Mesenchymal stem cell (in vitro differentiated cells and primary cell): ENCODE measurements at regions not wholly inside any gene's neighbourhood (a gene's known extent, or its start where the extent isn't known, plus 50 kb on each side); places are given as distances from the start of the nearest gene placed in this dataset.

ENCODE experiments used
- DNase-seq: peaks from one replicate; pipeline ENCODE4 v3.0.0-alpha.2; 2013
- H2AFZ ChIP-seq: one replicate; pipeline ENCODE4 v1.6.1; 2013; ENCODE audit warnings: low read depth, mild to moderate bottlenecking, control low read depth, inconsistent platforms, low read length, moderate library complexity
- H2AK5ac ChIP-seq: 2 replicates; pipeline ENCODE4 v1.6.1; 2013; ENCODE audit warnings: low read length, moderate library complexity, mild to moderate bottlenecking, inconsistent platforms; ENCODE audit not compliant: severe bottlenecking
- H2BK120ac ChIP-seq: one replicate; pipeline ENCODE4 v1.6.1; 2013; ENCODE audit warnings: low read depth, mild to moderate bottlenecking, inconsistent platforms, low read length, moderate library complexity
- H2BK12ac ChIP-seq, 2 experiments: one replicate each; pipeline ENCODE4 v1.6.1; 2013; ENCODE audit warnings: inconsistent platforms in 2 of 2, low read length in 2 of 2, mild to moderate bottlenecking in 2 of 2, moderate library complexity in 2 of 2, control low read depth in 1 of 2
- H2BK15ac ChIP-seq: one replicate; pipeline ENCODE4 v1.6.1; 2013; ENCODE audit warnings: mild to moderate bottlenecking, low read depth, inconsistent platforms; ENCODE audit not compliant: poor library complexity, severe bottlenecking
- H2BK5ac ChIP-seq: 2 replicates; pipeline ENCODE4 v1.6.1; 2013; ENCODE audit warnings: low read depth, mild to moderate bottlenecking, low read length, control low read depth, inconsistent platforms; ENCODE audit not compliant: poor library complexity, severe bottlenecking
- H3K14ac ChIP-seq, 2 experiments: one replicate each; pipeline ENCODE4 v1.6.1; 2013; ENCODE audit warnings: inconsistent platforms in 2 of 2, low read length in 2 of 2, control low read depth in 1 of 2, mild to moderate bottlenecking in 1 of 2, moderate library complexity in 1 of 2
- H3K18ac ChIP-seq, 2 experiments: one replicate each; pipeline ENCODE4 v1.6.1; 2013; ENCODE audit warnings: inconsistent platforms in 2 of 2, low read length in 2 of 2, control low read depth in 1 of 2, low read depth in 1 of 2, mild to moderate bottlenecking in 1 of 2
- H3K23ac ChIP-seq, 2 experiments: one replicate each; pipeline ENCODE4 v1.6.1; 2013; ENCODE audit warnings: inconsistent platforms in 2 of 2, low read length in 2 of 2, mild to moderate bottlenecking in 2 of 2, moderate library complexity in 2 of 2, control low read depth in 1 of 2
- H3K27ac ChIP-seq: 2 replicates; pipeline ENCODE4 v1.5.1; 2013; ENCODE audit warnings: mild to moderate bottlenecking, moderate library complexity, low read length, control low read depth, inconsistent platforms; ENCODE audit not compliant: poor library complexity, severe bottlenecking
- H3K27me3 ChIP-seq, 2 experiments: 2 replicates each; pipeline versions ENCODE4 v1.6.1 to v1.7.0; 2013; ENCODE audit warnings: low read length in 2 of 2, mild to moderate bottlenecking in 2 of 2, moderate library complexity in 2 of 2, control low read depth in 1 of 2, inconsistent platforms in 1 of 2; ENCODE audit not compliant: control insufficient read depth in 1 of 2, insufficient read depth in 1 of 2
- H3K36me3 ChIP-seq, 2 experiments: 2 replicates each; pipeline versions ENCODE4 v1.6.1 to v1.7.0; 2013; ENCODE audit warnings: low read length in 2 of 2, control low read depth in 1 of 2, inconsistent platforms in 1 of 2, low read depth in 1 of 2, mild to moderate bottlenecking in 1 of 2; ENCODE audit not compliant: insufficient read depth in 2 of 2, control insufficient read depth in 1 of 2
- H3K4ac ChIP-seq, 2 experiments: one replicate each; pipeline ENCODE4 v1.6.1; 2013; ENCODE audit warnings: inconsistent platforms in 2 of 2, low read length in 2 of 2, mild to moderate bottlenecking in 2 of 2, moderate library complexity in 2 of 2, control low read depth in 1 of 2, low read depth in 1 of 2
- H3K4me1 ChIP-seq: 2 replicates; pipeline ENCODE4 v1.6.1; 2013; ENCODE audit warnings: low read depth, low read length, control low read depth; ENCODE audit not compliant: control insufficient read depth, insufficient read depth
- H3K4me2 ChIP-seq: 2 replicates; pipeline ENCODE4 v1.6.1; 2013; ENCODE audit warnings: low read length, mild to moderate bottlenecking, inconsistent platforms; ENCODE audit not compliant: poor library complexity, severe bottlenecking
- H3K4me3 ChIP-seq, 2 experiments: 2 replicates each; pipeline versions ENCODE4 v1.5.1 to v1.7.0; 2013; ENCODE audit warnings: low read length in 2 of 2, mild to moderate bottlenecking in 2 of 2, control low read depth in 1 of 2, low read depth in 1 of 2; ENCODE audit not compliant: insufficient read depth in 1 of 2
- H3K79me1 ChIP-seq: replicated peaks from 2 replicates; pipeline ENCODE4 v1.6.1; 2013; ENCODE audit warnings: mild to moderate bottlenecking, control low read depth, low read length, inconsistent platforms; ENCODE audit not compliant: poor library complexity, severe bottlenecking
- H3K9ac ChIP-seq: 2 replicates; pipeline ENCODE4 v1.7.0; 2013; ENCODE audit warnings: mild to moderate bottlenecking, low read length, moderate library complexity
- H3K9me3 ChIP-seq: 2 replicates; pipeline ENCODE4 v1.7.0; 2013; ENCODE audit warnings: mild to moderate bottlenecking, low read length; ENCODE audit not compliant: control insufficient read depth
- H4K8ac ChIP-seq: one replicate; pipeline ENCODE4 v1.6.1; 2013; ENCODE audit warnings: inconsistent platforms, mild to moderate bottlenecking, low read length, moderate library complexity
- H4K91ac ChIP-seq: one replicate; pipeline ENCODE4 v1.6.1; 2013; ENCODE audit warnings: mild to moderate bottlenecking, low read length, inconsistent platforms
- WGBS: methylation state at CpG from one replicate; pipeline ENCODE4 v1.1.7; 2013; ENCODE audit warnings: mixed read lengths; 5-methylcytosine and 5-hydroxymethylcytosine counted together

DNA sequence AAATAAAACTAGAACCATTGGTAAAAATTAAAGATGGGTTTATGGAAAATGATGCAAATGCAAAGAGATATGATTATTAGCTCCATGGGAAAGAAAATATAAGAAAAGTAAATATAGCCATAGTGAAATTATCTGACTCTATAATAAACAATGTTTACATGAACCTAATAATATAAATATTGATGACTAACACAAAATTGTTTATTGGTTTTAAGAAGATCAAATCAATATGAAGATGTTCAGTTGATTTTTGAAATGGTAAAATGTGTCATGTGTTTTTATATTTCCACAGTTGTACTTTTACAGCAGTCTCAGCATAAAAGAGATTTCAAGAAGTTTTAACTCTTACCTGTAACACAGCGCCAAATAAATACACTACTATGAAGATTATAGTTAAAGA is 114.0 kb downstream of the SLC41A2 start:
- H4K91ac ChIP-seq, result no peak overlapping the region
- no peak overlapping the region for H3K9ac ChIP-seq
- H3K27ac ChIP-seq, result no peak overlapping the region
- H2BK15ac ChIP-seq, result no peak overlapping the region
- H2BK12ac ChIP-seq, result no peak overlapping the region
- no peak overlapping the region for H2AK5ac ChIP-seq
- no peak overlapping the region for H3K4me3 ChIP-seq
- WGBS, result no CpG with 5 or more reads among the region's 1 CpG
- H2AFZ ChIP-seq, result no peak overlapping the region
- H3K27me3 ChIP-seq, result no peaks in the 10 kb centered on the region
- peaks cover 0 to 9% of the 10 kb centered on the region in 2 experiments for H3K36me3 ChIP-seq
- no peak overlapping the region for H4K8ac ChIP-seq
- H2BK120ac ChIP-seq, result no peak overlapping the region
- no peak overlapping the region for H3K4ac ChIP-seq
- no peaks in the 10 kb centered on the region for H3K4me1 ChIP-seq
- DNase-seq, result no peak
- no peak overlapping the region for H3K14ac ChIP-seq
- no peak overlapping the region for H2BK5ac ChIP-seq
- H3K4me2 ChIP-seq, result no peak overlapping the region
- no peak overlapping the region for H3K23ac ChIP-seq
- H3K79me1 ChIP-seq, result no peaks in the 10 kb centered on the region
- H3K9me3 ChIP-seq, result no peaks in the 10 kb centered on the region
- H3K18ac ChIP-seq, result no peak overlapping the region

DNA sequence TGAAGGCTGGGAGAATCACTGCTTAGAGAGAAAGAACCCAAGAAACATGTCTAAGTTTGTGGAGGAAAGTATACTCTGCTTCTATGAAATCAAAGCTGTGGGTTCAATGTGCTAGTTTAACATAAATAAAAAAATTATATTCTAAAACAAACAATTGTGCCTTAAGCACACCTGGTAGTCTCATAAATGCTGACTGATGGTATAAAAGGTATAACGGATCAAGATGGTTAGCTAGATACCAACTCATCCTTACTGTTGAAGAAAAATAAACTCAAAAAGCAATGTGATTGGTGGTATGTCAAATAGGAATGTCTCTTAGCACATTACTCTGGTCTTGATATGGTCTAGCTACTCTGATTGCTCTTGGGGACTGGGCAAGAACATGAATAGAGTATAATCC is 117.8 kb downstream of the SLC41A2 start:
- 100% methylated on average over 1 of the region's 1 CpG for WGBS
- Histone ChIP-seq H2BK120ac (no peak overlapping the region), H3K4ac (no peak overlapping the region), H2BK15ac (no peak overlapping the region), H3K27ac (no peak overlapping the region), H2BK5ac (no peak overlapping the region), H3K79me1 (no peaks in the 10 kb centered on the region), H3K9me3 (no peaks in the 10 kb centered on the region), H3K18ac (no peak overlapping the region), H2BK12ac (no peak overlapping the region), H3K14ac (no peak overlapping the region), H3K23ac (no peak overlapping the region), H3K36me3 (peaks cover 0 to 9% of the 10 kb centered on the region in 2 experiments), H3K9ac (no peak overlapping the region), H3K4me1 (no peaks in the 10 kb centered on the region), H4K8ac (no peak overlapping the region), H2AFZ (no peak overlapping the region), H3K4me2 (no peak overlapping the region), H3K27me3 (no peaks in the 10 kb centered on the region), H2AK5ac (no peak overlapping the region), H4K91ac (no peak overlapping the region), H3K4me3 (no peak overlapping the region)
- DNase-seq, result no peak

DNA sequence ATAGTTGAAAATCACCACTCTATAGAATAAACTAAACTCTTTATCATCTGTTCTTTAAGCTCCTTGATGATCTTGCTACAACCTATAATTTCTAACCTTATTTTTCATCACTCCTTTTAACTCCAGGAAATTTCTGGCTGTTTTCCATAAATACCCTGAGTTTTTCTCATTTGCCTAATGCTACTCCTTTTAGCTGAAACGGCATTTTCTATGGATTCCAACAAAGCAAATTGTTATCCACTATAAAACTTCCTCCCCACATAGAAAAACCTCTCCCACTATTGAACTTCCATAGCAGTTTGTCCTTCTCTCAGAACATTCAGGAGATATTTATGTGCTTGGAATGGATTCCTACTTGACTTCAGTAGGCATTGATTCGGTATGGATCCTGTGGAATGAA is 122.8 kb downstream of the SLC41A2 start:
- 95% methylated on average over 2 of the region's 2 CpGs for WGBS
- no peak overlapping the region for H3K4me3 ChIP-seq
- H2AFZ ChIP-seq, result no peak overlapping the region

DNA sequence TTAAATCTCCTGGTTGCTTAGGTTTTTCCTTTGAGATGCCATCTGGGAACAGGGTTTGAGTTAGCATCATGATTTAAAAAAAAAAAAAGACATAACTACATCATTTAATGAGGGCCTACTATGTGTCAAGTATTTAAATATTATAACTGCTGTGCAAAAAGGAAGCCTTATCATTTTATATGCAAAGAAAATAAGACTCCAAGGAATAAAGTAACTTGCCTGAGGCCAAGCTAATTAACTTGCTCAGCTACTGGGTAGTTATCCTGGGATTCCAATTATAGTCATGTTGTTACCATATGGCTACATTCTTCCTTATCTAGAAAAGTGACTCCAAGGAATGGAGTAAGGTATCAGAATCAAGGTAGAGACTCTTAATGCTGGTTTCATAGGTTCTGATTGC is 123.5 kb downstream of the SLC41A2 start:
- Histone ChIP-seq H2BK15ac (no peak overlapping the region), H3K23ac (no peak overlapping the region)

More for the DNA sequence above, 122.8 kb downstream of the SLC41A2 start:
- Histone ChIP-seq H3K9me3 (no peaks in the 10 kb centered on the region), H4K91ac (no peak overlapping the region), H2BK120ac (no peak overlapping the region), H3K14ac (no peak overlapping the region), H2BK12ac (no peak overlapping the region), H2BK15ac (no peak overlapping the region), H2BK5ac (no peak overlapping the region), H3K4me1 (no peaks in the 10 kb centered on the region), H3K79me1 (no peaks in the 10 kb centered on the region), H3K27ac (no peak overlapping the region), H3K27me3 (no peaks in the 10 kb centered on the region), H3K36me3 (no peaks in the 10 kb centered on the region), H2AK5ac (no peak overlapping the region), H3K9ac (no peak overlapping the region), H3K18ac (no peak overlapping the region), H3K4me2 (no peak overlapping the region), H3K23ac (no peak overlapping the region), H3K4ac (no peak overlapping the region), H4K8ac (no peak overlapping the region)
- DNase-seq, result no peak

More for the DNA sequence above, 123.5 kb downstream of the SLC41A2 start:
- Histone ChIP-seq H3K14ac (no peak overlapping the region), H3K27me3 (no peaks in the 10 kb centered on the region), H2AFZ (no peak overlapping the region), H4K8ac (no peak overlapping the region), H3K4ac (no peak overlapping the region), H2AK5ac (no peak overlapping the region), H2BK120ac (no peak overlapping the region), H3K18ac (no peak overlapping the region), H2BK5ac (no peak overlapping the region), H3K4me3 (no peak overlapping the region), H3K36me3 (no peaks in the 10 kb centered on the region), H3K9ac (no peak overlapping the region), H3K9me3 (no peaks in the 10 kb centered on the region), H3K79me1 (no peaks in the 10 kb centered on the region), H3K27ac (no peak overlapping the region), H3K4me2 (no peak overlapping the region), H4K91ac (no peak overlapping the region), H3K4me1 (no peaks in the 10 kb centered on the region), H2BK12ac (no peak overlapping the region)
- no peak for DNase-seq
